ENCODE measurements at regions not wholly inside any gene's neighbourhood (a gene's known extent, or its start where the extent isn't known, plus 50 kb on each side); places are given as distances from the start of the nearest gene placed in this dataset.
"Not testable (repeated sequence)": the region's sequence is repeated elsewhere in the genome, so short reads cannot be mapped to it uniquely, and the experiment has no call there.

GRCh38 chr4:72770708-72771107 is 201.7 kb upstream of the ADAMTS3 start:
- Histone ChIP-seq H3K9ac (ENCODE audit: low read length) (no peak overlapping the region), H3K27ac (ENCODE audit: low read depth, low read length) (no peak overlapping the region), H3F3A (ENCODE audit: insufficient read depth) (no peaks in the 10 kb centered on the region), H3K4me3 (ENCODE audit: insufficient read depth, low read length, poor library complexity, severe bottlenecking) (no peak overlapping the region), H3K4me2 (ENCODE audit: low read depth, low read length, poor library complexity, severe bottlenecking) (no peak overlapping the region), H3K9me2 (replicated peaks; ENCODE audit: insufficient read depth, low read length) (no peaks in the 10 kb centered on the region), H2AFZ (ENCODE audit: low read depth, low read length, severe bottlenecking) (no peak overlapping the region), H3K27me3 (ENCODE audit: low read length) (no peaks in the 10 kb centered on the region), H3K79me2 (ENCODE audit: insufficient read depth, low read length) (no peaks in the 10 kb centered on the region), H3K9me3 (ENCODE audit: insufficient read depth, low read length) (no peaks in the 10 kb centered on the region), H4K20me1 (ENCODE audit: low read depth, low read length) (no peaks in the 10 kb centered on the region), H3K36me3 (ENCODE audit: low read length) (no peaks in the 10 kb centered on the region)
- no peak for TF ChIP-seq CTCF (IDR thresholded peaks at IDR 0.05; ENCODE audit: insufficient read depth, low read length, poor library complexity, severe bottlenecking)
- TF ChIP-seq EZH2phosphoT487 (conservative IDR thresholded peaks at IDR 0.05; ENCODE audit: low read length) = no peak

- Histone ChIP-seq H3K9me2 (replicated peaks; ENCODE audit: insufficient read depth, low read length) (no peaks in the 10 kb centered on the region), H3K79me2 (ENCODE audit: insufficient read depth, low read length) (no peaks in the 10 kb centered on the region), H3K27me3 (ENCODE audit: low read length) (no peaks in the 10 kb centered on the region), H3K9ac (ENCODE audit: low read length) (no peak overlapping the region), H3K4me2 (ENCODE audit: low read depth, low read length, poor library complexity, severe bottlenecking) (no peak overlapping the region), H3K27ac (ENCODE audit: low read depth, low read length) (no peak overlapping the region), H3K4me3 (ENCODE audit: insufficient read depth, low read length, poor library complexity, severe bottlenecking) (no peak overlapping the region), H3F3A (ENCODE audit: insufficient read depth) (no peaks in the 10 kb centered on the region), H2AFZ (ENCODE audit: low read depth, low read length, severe bottlenecking) (no peak overlapping the region), H3K9me3 (ENCODE audit: insufficient read depth, low read length) (no peaks in the 10 kb centered on the region), H4K20me1 (ENCODE audit: low read depth, low read length) (no peaks in the 10 kb centered on the region), H3K36me3 (ENCODE audit: low read length) (no peaks in the 10 kb centered on the region)
- TF ChIP-seq CTCF (IDR thresholded peaks at IDR 0.05; ENCODE audit: insufficient read depth, low read length, poor library complexity, severe bottlenecking) (no peak), EZH2phosphoT487 (conservative IDR thresholded peaks at IDR 0.05; ENCODE audit: low read length) (no peak)
These were observed 199.3 kb upstream of the ADAMTS3 start for GRCh38 chr4:72768364-72768763.

GRCh38 chr4:72767618-72768302 is 198.7 kb upstream of the ADAMTS3 start:
- TF ChIP-seq EZH2phosphoT487 (conservative IDR thresholded peaks at IDR 0.05; ENCODE audit: low read length) (no peak), CTCF (IDR thresholded peaks at IDR 0.05; ENCODE audit: insufficient read depth, low read length, poor library complexity, severe bottlenecking) (no peak)
- no peak overlapping the region for H3K27ac ChIP-seq (ENCODE audit: low read depth, low read length)
- no peak overlapping the region for H3K9ac ChIP-seq (ENCODE audit: low read length)
- H3K9me2 ChIP-seq (replicated peaks; ENCODE audit: insufficient read depth, low read length) = no peaks in the 10 kb centered on the region
- H3K9me3 ChIP-seq (ENCODE audit: insufficient read depth, low read length) = no peaks in the 10 kb centered on the region
- H2AFZ ChIP-seq (ENCODE audit: low read depth, low read length, severe bottlenecking) = no peak overlapping the region
- no peak overlapping the region for H3K4me3 ChIP-seq (ENCODE audit: insufficient read depth, low read length, poor library complexity, severe bottlenecking)
- no peaks in the 10 kb centered on the region for H3K27me3 ChIP-seq (ENCODE audit: low read length)
- no peaks in the 10 kb centered on the region for H3F3A ChIP-seq (ENCODE audit: insufficient read depth)
- H3K36me3 ChIP-seq (ENCODE audit: low read length) = no peaks in the 10 kb centered on the region
- H4K20me1 ChIP-seq (ENCODE audit: low read depth, low read length) = no peaks in the 10 kb centered on the region
- H3K4me2 ChIP-seq (ENCODE audit: low read depth, low read length, poor library complexity, severe bottlenecking) = no peak overlapping the region
- no peaks in the 10 kb centered on the region for H3K79me2 ChIP-seq (ENCODE audit: insufficient read depth, low read length)

GRCh38 chr4:72765788-72766187 is 196.8 kb upstream of the ADAMTS3 start:
- not testable (repeated sequence) for H3K4me3 ChIP-seq (ENCODE audit: insufficient read depth, low read length, poor library complexity, severe bottlenecking); H3K9me3 ChIP-seq (ENCODE audit: insufficient read depth, low read length); H4K20me1 ChIP-seq (ENCODE audit: low read depth, low read length); H3K36me3 ChIP-seq (ENCODE audit: low read length); H3K79me2 ChIP-seq (ENCODE audit: insufficient read depth, low read length); H3F3A ChIP-seq (ENCODE audit: insufficient read depth); H3K27me3 ChIP-seq (ENCODE audit: low read length); H3K27ac ChIP-seq (ENCODE audit: low read depth, low read length); H2AFZ ChIP-seq (ENCODE audit: low read depth, low read length, severe bottlenecking); H3K9me2 ChIP-seq (replicated peaks; ENCODE audit: insufficient read depth, low read length); H3K4me2 ChIP-seq (ENCODE audit: low read depth, low read length, poor library complexity, severe bottlenecking); H3K9ac ChIP-seq (ENCODE audit: low read length)

Data from SU-DHL-6 (cell line).